Stimulated activated naive CD8-positive, alpha-beta T cell treated with anti-CD3 and anti-CD28 coated beads, Interleukin-15, Interleukin-2, amounts not matched to agents 100 U/mL and 50 U/mL, for 24 hours (primary cell): ENCODE measurements at regions not wholly inside any gene's neighbourhood (a gene's known extent, or its start where the extent isn't known, plus 50 kb on each side); places are given as distances from the start of the nearest gene placed in this dataset.

Source experiments
- ATAC-seq: fragments of 150-1000 bp; cut with Tn5 transposase; one replicate; pipeline ENCODE4 v1.10.0; 2021
- DNase-seq: peaks from one replicate; pipeline ENCODE4 v3.0.0; 2021

GRCh38 chr1:173128742-173129141 is 78.0 kb upstream of the TNFSF18 start:
- ATAC-seq (no peak), DNase-seq (no peak)

GRCh38 chr1:173127369-173128307 is 76.9 kb upstream of the TNFSF18 start:
- no peak for ATAC-seq
- DNase-seq: no peak

- DNase-seq: no peak
- no peak for ATAC-seq
Measured at GRCh38 chr1:173126421-173126820, 75.7 kb upstream of the TNFSF18 start.

- DNase-seq: no peak
- no peak for ATAC-seq
Measured at GRCh38 chr1:173122958-173123852, 72.5 kb upstream of the TNFSF18 start.

- DNase-seq (no peak), ATAC-seq (no peak)
Measured at GRCh38 chr1:173122344-173122935, 71.7 kb upstream of the TNFSF18 start.

GRCh38 chr1:173118404-173118803 is 67.7 kb upstream of the TNFSF18 start:
- no peak for ATAC-seq
- DNase-seq: no peak

GRCh38 chr1:173117761-173118160 is 67.0 kb upstream of the TNFSF18 start:
- no peak for ATAC-seq

GRCh38 chr1:173117108-173117633 is 66.4 kb upstream of the TNFSF18 start:
- DNase-seq: no peak
- ATAC-seq: no peak

More at GRCh38 chr1:173117761-173118160, 67.0 kb upstream of the TNFSF18 start:
- DNase-seq: no peak

GRCh38 chr1:173114346-173114745 is 63.6 kb upstream of the TNFSF18 start:
- DNase-seq (no peak), ATAC-seq (no peak)

- ATAC-seq: peak; percentile 55
Measured at GRCh38 chr1:173113015-173113741, 62.4 kb upstream of the TNFSF18 start.

GRCh38 chr1:173112129-173112528 is 61.4 kb upstream of the TNFSF18 start:
- ATAC-seq (peak; percentile 43), DNase-seq (no peak)

More at GRCh38 chr1:173113015-173113741, 62.4 kb upstream of the TNFSF18 start:
- no peak for DNase-seq

GRCh38 chr1:173107696-173108095 is 57.0 kb upstream of the TNFSF18 start:
- no peak for ATAC-seq
- DNase-seq: no peak

GRCh38 chr1:173103006-173103405 is 52.3 kb upstream of the TNFSF18 start:
- ATAC-seq (no peak), DNase-seq (no peak)

- ATAC-seq: no peak
- DNase-seq: no peak
Measured at GRCh38 chr1:173101589-173101988, 50.8 kb upstream of the TNFSF18 start.

GRCh38 chr1:173100476-173101107 is 49.9 kb upstream of the TNFSF18 start:
- no peak for ATAC-seq
- no peak for DNase-seq
